HEK293 (cell line): ENCODE measurements at regions not wholly inside any gene's neighbourhood (a gene's known extent, or its start where the extent isn't known, plus 50 kb on each side); places are given as distances from the start of the nearest gene placed in this dataset.

Experiments used
- CTCF ChIA-PET: fragments of 350-600 bp; formaldehyde crosslinking; extraction: SDS; loops from one replicate; lab custom pipeline; 2021; ENCODE audit warnings: antibody characterized with exemption; lab: Yijun Ruan, JAX
- POLR2A ChIA-PET: fragments of 300-600 bp; formaldehyde crosslinking; extraction: SDS; loops from one replicate; lab custom pipeline; 2020; ENCODE audit warnings: antibody characterized with exemption, inconsistent platforms; lab: Yijun Ruan, JAX
- H3K27ac ChIP-seq: fragments of 200-500 bp; sonication (Bioruptor generic); 2 replicates; pipeline ENCODE4 v1.5.1; 2014; ENCODE audit warnings: low read depth, low read length, control low read depth, inconsistent platforms; ENCODE audit errors: extremely low read depth
- H3K36me3 ChIP-seq, 2 experiments: fragments of 200-500 bp in 1 of 2; sonication (Bioruptor generic) in 1 of 2; 1 replicate in 1 of 2; 2 replicates in 1 of 2; pipeline ENCODE4 v1.5.1; 2014 to 2017; ENCODE audit warnings: inconsistent platforms in 2 of 2, low read length in 2 of 2; ENCODE audit not compliant: control insufficient read depth in 2 of 2, insufficient read depth in 1 of 2
- H3K4me1 ChIP-seq: fragments of 200-500 bp; sonication (Bioruptor generic); 2 replicates; pipeline ENCODE4 v1.5.1; 2014; ENCODE audit warnings: mild to moderate bottlenecking, low read length, inconsistent platforms; ENCODE audit not compliant: control insufficient read depth, insufficient read depth
- H3K4me3 ChIP-seq: 2 replicates; pipeline ENCODE4 v1.5.1; 2011; ENCODE audit warnings: low read depth, mild to moderate bottlenecking, control low read depth, low read length, moderate library complexity
- H3K9me3 ChIP-seq: fragments of 200-500 bp; sonication (Bioruptor generic); 2 replicates; pipeline ENCODE4 v1.5.1; 2014; ENCODE audit warnings: low read depth, low read length, inconsistent platforms; ENCODE audit not compliant: control insufficient read depth, insufficient read depth
- KLF16 ChIP-seq: fragments of 450-650 bp; formaldehyde crosslinking; IDR thresholded peaks from 2 replicates; pipeline ENCODE4 v1.5.1; 2017; ENCODE audit warnings: missing biosample characterization, missing genetic modification characterization
- PRDM10 ChIP-seq: fragments of 450-650 bp; formaldehyde crosslinking; IDR thresholded peaks from 2 replicates; pipeline ENCODE4 v1.5.1; 2016; ENCODE audit warnings: missing biosample characterization, missing genetic modification characterization
- PRDM4 ChIP-seq: fragments of 450-650 bp; formaldehyde crosslinking; IDR thresholded peaks from 2 replicates; pipeline ENCODE4 v1.5.1; 2017; ENCODE audit warnings: missing biosample characterization, missing genetic modification characterization
- REPIN1 ChIP-seq: fragments of 450-650 bp; formaldehyde crosslinking; IDR thresholded peaks from 2 replicates; pipeline ENCODE4 v1.5.1; 2017; ENCODE audit warnings: missing biosample characterization, missing genetic modification characterization, low read depth
- SCRT2 ChIP-seq: fragments of 450-650 bp; formaldehyde crosslinking; IDR thresholded peaks from 2 replicates; pipeline ENCODE4 v1.5.1; 2016; ENCODE audit warnings: missing biosample characterization, missing genetic modification characterization
- ZBTB10 ChIP-seq: fragments of 450-650 bp; formaldehyde crosslinking; IDR thresholded peaks from 2 replicates; pipeline ENCODE4 v1.5.1; 2016; ENCODE audit warnings: missing biosample characterization, missing genetic modification characterization
- ZFP3 ChIP-seq: fragments of 450-650 bp; formaldehyde crosslinking; IDR thresholded peaks from 2 replicates; pipeline ENCODE4 v1.5.1; 2016; ENCODE audit warnings: low read depth, missing biosample characterization, missing genetic modification characterization
- ZFP37 ChIP-seq: fragments of 450-650 bp; formaldehyde crosslinking; IDR thresholded peaks from 2 replicates; pipeline ENCODE4 v1.5.1; 2016; ENCODE audit warnings: missing biosample characterization, missing genetic modification characterization
- ZNF138 ChIP-seq: fragments of 450-650 bp; formaldehyde crosslinking; IDR thresholded peaks from 2 replicates; pipeline ENCODE4 v1.5.1; 2016; ENCODE audit warnings: missing biosample characterization, missing genetic modification characterization, borderline replicate concordance
- ZNF18 ChIP-seq: fragments of 450-650 bp; formaldehyde crosslinking; IDR thresholded peaks from 2 replicates; pipeline ENCODE4 v1.5.1; 2016; ENCODE audit warnings: missing biosample characterization, missing genetic modification characterization
- ZNF2 ChIP-seq: fragments of 450-650 bp; formaldehyde crosslinking; IDR thresholded peaks from 2 replicates; pipeline ENCODE4 v1.5.1; 2016; ENCODE audit warnings: missing biosample characterization, missing genetic modification characterization
- ZNF221 ChIP-seq: fragments of 450-650 bp; formaldehyde crosslinking; IDR thresholded peaks from 2 replicates; pipeline ENCODE4 v1.5.1; 2017; ENCODE audit warnings: missing biosample characterization, missing genetic modification characterization, borderline replicate concordance
- ZNF280D ChIP-seq: fragments of 450-650 bp; formaldehyde crosslinking; IDR thresholded peaks from 2 replicates; pipeline ENCODE4 v1.5.1; 2016; ENCODE audit warnings: missing biosample characterization, missing genetic modification characterization
- ZNF335 ChIP-seq: fragments of 450-650 bp; formaldehyde crosslinking; conservative IDR thresholded peaks from 2 replicates; pipeline ENCODE4 v1.5.1; 2016; ENCODE audit warnings: missing biosample characterization, missing genetic modification characterization
- ZNF341 ChIP-seq: fragments of 450-650 bp; formaldehyde crosslinking; IDR thresholded peaks from 2 replicates; pipeline ENCODE4; 2016; ENCODE audit warnings: low read depth, missing biosample characterization, missing genetic modification characterization
- ZNF404 ChIP-seq: fragments of 450-650 bp; formaldehyde crosslinking; IDR thresholded peaks from 2 replicates; pipeline ENCODE4 v1.5.1; 2017; ENCODE audit warnings: missing biosample characterization, missing genetic modification characterization
- ZNF544 ChIP-seq: fragments of 450-650 bp; formaldehyde crosslinking; IDR thresholded peaks from 2 replicates; pipeline ENCODE4 v1.5.0; 2017; ENCODE audit warnings: missing biosample characterization, missing genetic modification characterization
- ZNF677 ChIP-seq: fragments of 450-650 bp; IDR thresholded peaks from 2 replicates; pipeline ENCODE4 v1.5.0; 2018; ENCODE audit warnings: missing biosample characterization, mild to moderate bottlenecking, missing genetic modification characterization, moderate library complexity
- ZNF76 ChIP-seq: fragments of 450-650 bp; formaldehyde crosslinking; IDR thresholded peaks from 2 replicates; pipeline ENCODE4; 2016; ENCODE audit warnings: low read depth, missing biosample characterization, missing genetic modification characterization, borderline replicate concordance
- ZNF830 ChIP-seq: fragments of 450-650 bp; IDR thresholded peaks from 2 replicates; pipeline ENCODE4 v1.5.0; 2018; ENCODE audit warnings: missing biosample characterization, missing genetic modification characterization, low read depth, mild to moderate bottlenecking, moderate library complexity

GRCh38 chr7:8322667-8323066, 60.7 kb upstream of the ICA1 start:
- POLR2A ChIA-PET = no interaction called here

More at GRCh38 chr7:8322667-8323066, 60.7 kb upstream of the ICA1 start:
- no peaks in the 10 kb centered on the region for H3K4me1 ChIP-seq
- TF ChIP-seq ZNF2 (tag by site-specific recombination) (no peak), REPIN1 (tag by site-specific recombination) (no peak), ZFP3 (tag by site-specific recombination) (no peak), ZNF18 (tag by site-specific recombination) (no peak), ZNF280D (tag by site-specific recombination) (no peak), ZNF404 (tag by site-specific recombination) (no peak), ZNF221 (tag by site-specific recombination) (no peak), PRDM10 (tag by site-specific recombination) (no peak), ZNF138 (no peak), KLF16 (no peak), ZNF341 (tag by site-specific recombination) (no peak), ZNF76 (no peak), ZNF677 (tag by site-specific recombination) (no peak), ZBTB10 (tag by site-specific recombination) (no peak), ZNF544 (no peak), ZNF830 (tag by site-specific recombination) (no peak), ZFP37 (tag by site-specific recombination) (no peak), SCRT2 (tag by site-specific recombination) (no peak), PRDM4 (tag by site-specific recombination) (no peak), ZNF335 (tag by site-specific recombination) (no peak)
- H3K4me3 ChIP-seq = no peak overlapping the region
- H3K9me3 ChIP-seq = no peaks in the 10 kb centered on the region
- H3K27ac ChIP-seq = no peak overlapping the region
- peaks cover 0 to 11% of the 10 kb centered on the region in 2 experiments; a peak in 1 of 3 replicates for H3K36me3 ChIP-seq
- CTCF ChIA-PET = interaction anchor here (0.9 kb wide), 1 partner anchor 11 kb away, joined by 4 read pairs; no protein-coding TSS in a partner anchor
